Liver (tissue), 8 donors: ENCODE measurements at regions not wholly inside any gene's neighbourhood (a gene's known extent, or its start where the extent isn't known, plus 50 kb on each side); places are given as distances from the start of the nearest gene placed in this dataset.

ENCODE experiments used
- DNase-seq: peaks from one replicate; pipeline ENCODE4 v3.0.0-alpha.2; 2017; ENCODE audit warnings: low spot score
- H3K27ac ChIP-seq, 2 donors: one replicate each; pipeline ENCODE4 v1.7.0; 2013; ENCODE audit warnings: inconsistent platforms in 2 of 2, low read length in 2 of 2, control low read depth in 1 of 2, low read depth in 1 of 2, mild to moderate bottlenecking in 1 of 2
- H3K27me3 ChIP-seq, 4 donors: one replicate each; pipeline versions ENCODE4 v1.6.1 to v1.7.0; 2013; ENCODE audit warnings: low read length in 3 of 4, inconsistent platforms in 1 of 4, mild to moderate bottlenecking in 1 of 4, moderate library complexity in 1 of 4; ENCODE audit not compliant: control insufficient read depth in 4 of 4, insufficient read depth in 4 of 4
- H3K36me3 ChIP-seq, 4 donors: one replicate each; pipeline versions ENCODE4 v1.6.1 to v1.7.0; 2013; ENCODE audit warnings: low read length in 3 of 4, mild to moderate bottlenecking in 3 of 4, low read depth in 1 of 4, moderate library complexity in 1 of 4; ENCODE audit not compliant: control insufficient read depth in 4 of 4, insufficient read depth in 3 of 4
- H3K4me1 ChIP-seq, 4 donors: one replicate each; pipeline versions ENCODE4 v1.6.1 to v1.7.0; 2013; ENCODE audit warnings: low read length in 3 of 4, mild to moderate bottlenecking in 3 of 4, moderate library complexity in 1 of 4; ENCODE audit not compliant: control insufficient read depth in 4 of 4, insufficient read depth in 4 of 4
- H3K4me3 ChIP-seq, 3 donors: one replicate each; pipeline versions ENCODE4 v1.6.1 to v1.7.0; 2013; ENCODE audit warnings: low read length in 3 of 3, control low read depth in 1 of 3, low read depth in 1 of 3, mild to moderate bottlenecking in 1 of 3
- H3K9ac ChIP-seq, 2 donors: one replicate each; pipeline ENCODE4 v1.7.0; 2013; ENCODE audit warnings: low read length in 2 of 2, mild to moderate bottlenecking in 2 of 2, moderate library complexity in 2 of 2, control low read depth in 1 of 2, low read depth in 1 of 2
- H3K9me3 ChIP-seq, 4 donors: one replicate each; pipeline versions ENCODE4 v1.6.1 to v1.7.0; 2013; ENCODE audit warnings: low read length in 3 of 4; ENCODE audit not compliant: control insufficient read depth in 4 of 4
- EGR1 ChIP-seq, 2 donors: IDR thresholded peaks; 2 replicates each; pipeline ENCODE4 v1.6.1; 2016 to 2018; ENCODE audit warnings: antibody characterized with exemption in 2 of 2, low read depth in 2 of 2
- FOXA1 ChIP-seq: IDR thresholded peaks from 2 replicates; pipeline ENCODE4 v1.6.1; 2016; ENCODE audit warnings: antibody characterized with exemption
- FOXA2 ChIP-seq: IDR thresholded peaks from 2 replicates; pipeline ENCODE4 v1.6.1; 2016; ENCODE audit warnings: antibody characterized with exemption
- GABPA ChIP-seq, 2 donors: IDR thresholded peaks in 1 of 2; conservative IDR thresholded peaks in 1 of 2; 2 replicates each; pipeline ENCODE4 v1.6.1; 2016; ENCODE audit warnings: antibody characterized with exemption in 2 of 2, mild to moderate bottlenecking in 1 of 2, moderate library complexity in 1 of 2
- HNF4A ChIP-seq, 2 donors: conservative IDR thresholded peaks; 2 replicates each; pipeline ENCODE4 v1.6.1; 2016; ENCODE audit warnings: antibody characterized with exemption in 2 of 2, mild to moderate bottlenecking in 2 of 2
- HNF4G ChIP-seq: IDR thresholded peaks from 2 replicates; pipeline ENCODE4 v1.6.1; 2016; ENCODE audit warnings: antibody characterized with exemption
- JUND ChIP-seq, 2 donors: IDR thresholded peaks; 2 replicates each; pipeline ENCODE4 v1.6.1; 2016; ENCODE audit warnings: antibody characterized with exemption in 2 of 2
- NR2F2 ChIP-seq: IDR thresholded peaks from 2 replicates; pipeline ENCODE4 v1.6.1; 2016; ENCODE audit warnings: antibody characterized with exemption
- RAD21 ChIP-seq, 2 donors: IDR thresholded peaks; 2 replicates each; pipeline ENCODE4 v1.6.1; 2016; ENCODE audit warnings: antibody characterized with exemption in 2 of 2, mild to moderate bottlenecking in 2 of 2
- RXRA ChIP-seq, 2 donors: IDR thresholded peaks; 2 replicates each; pipeline ENCODE4 v1.6.1; 2017 to 2018; ENCODE audit warnings: antibody characterized with exemption in 2 of 2, mild to moderate bottlenecking in 1 of 2
- SP1 ChIP-seq: IDR thresholded peaks from 2 replicates; pipeline ENCODE4 v1.6.1; 2018; ENCODE audit warnings: antibody characterized with exemption, mild to moderate bottlenecking
- TAF1 ChIP-seq: conservative IDR thresholded peaks from 2 replicates; pipeline ENCODE4 v1.6.1; 2016; ENCODE audit warnings: antibody characterized with exemption, mild to moderate bottlenecking
- YY1 ChIP-seq: IDR thresholded peaks from 2 replicates; pipeline ENCODE4 v1.6.1; 2016; ENCODE audit warnings: antibody characterized with exemption, mild to moderate bottlenecking
- WGBS: extraction: QIAGEN DNeasy Blood & Tissue Kit; methylation state at CpG from one replicate; pipeline ENCODE4 v1.1.7; 2013; 5-methylcytosine and 5-hydroxymethylcytosine counted together
- TF ChIP-seq, protein P1 (sequence below): IDR thresholded peaks from 2 replicates; pipeline ENCODE4 v1.6.1; 2016; ENCODE audit warnings: antibody characterized with exemption
- TF ChIP-seq, protein P2 (sequence below): IDR thresholded peaks from 2 replicates; pipeline ENCODE4 v1.6.1; 2016; ENCODE audit warnings: antibody characterized with exemption, mild to moderate bottlenecking
- TF ChIP-seq, protein P3 (sequence below): IDR thresholded peaks from 2 replicates; pipeline ENCODE4 v1.6.1; 2016; ENCODE audit warnings: antibody characterized with exemption
- TF ChIP-seq, protein P4 (sequence below): IDR thresholded peaks from 2 replicates; pipeline ENCODE4 v1.6.1; 2016; ENCODE audit warnings: antibody characterized with exemption
- TF ChIP-seq, protein P5 (sequence below): fragments of 150-350 bp; IDR thresholded peaks from 2 replicates; pipeline ENCODE4 v1.5.1; 2017; ENCODE audit warnings: improper control_type of control experiment, low read depth, low read length; ENCODE audit not compliant: missing input control
- donor health status: healthy.
- donor health status: healthy.
- donor health status: healthy.
- donor health status: healthy.
- donor health status: healthy.

DNA sequence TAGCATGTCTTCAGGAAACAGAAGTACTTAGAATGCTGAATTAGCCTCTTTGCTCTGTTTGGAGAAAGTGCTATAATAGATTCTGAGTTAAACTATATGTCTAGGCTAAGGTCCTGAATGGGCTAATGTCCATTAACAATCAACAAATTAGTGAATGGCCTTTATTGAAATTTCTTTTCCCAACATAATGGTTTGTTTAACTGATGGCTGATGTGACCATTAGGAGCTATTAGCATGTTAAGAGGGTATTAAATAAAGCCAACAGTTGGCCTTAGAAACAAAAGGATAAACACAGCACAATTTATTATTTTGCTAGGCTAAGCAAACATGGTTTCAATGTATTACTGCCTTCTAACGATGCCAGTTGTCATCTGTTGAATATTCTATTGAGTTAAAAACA lies 234.3 kb upstream of the HS3ST5 start:
- WGBS = 49% methylated on average over 1 of the region's 1 CpG
- Histone ChIP-seq H3K36me3 (no peaks in the 10 kb centered on the region), H3K4me1 (no peaks in the 10 kb centered on the region), H3K9me3 (peaks cover 0 to 2% (median 0%) of the 10 kb centered on the region in 4 donors), H3K4me3 (no peak overlapping the region), H3K27me3 (peaks cover 0 to 4% (median 0%) of the 10 kb centered on the region in 4 donors), H3K9ac (no peak overlapping the region), H3K27ac (no peak overlapping the region)
- TF ChIP-seq FOXA1 = no peak
- TF ChIP-seq HNF4A (conservative IDR thresholded peaks at IDR 0.05) = no peak
- TF ChIP-seq NR2F2 = no peak
- no peak for TF ChIP-seq FOXA2
- TF ChIP-seq SP1 = no peak
- no peak for TF ChIP-seq TAF1
- TF ChIP-seq EGR1 (IDR thresholded peaks at IDR 0.05; ENCODE audit: low read depth in 2 of 2) = no peak
- TF ChIP-seq, protein P1, sequence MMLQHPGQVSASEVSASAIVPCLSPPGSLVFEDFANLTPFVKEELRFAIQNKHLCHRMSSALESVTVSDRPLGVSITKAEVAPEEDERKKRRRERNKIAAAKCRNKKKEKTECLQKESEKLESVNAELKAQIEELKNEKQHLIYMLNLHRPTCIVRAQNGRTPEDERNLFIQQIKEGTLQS = no peak
- no peak for TF ChIP-seq RXRA (IDR thresholded peaks at IDR 0.05)
- TF ChIP-seq JUND (IDR thresholded peaks at IDR 0.05) = no peak
- no peak for TF ChIP-seq HNF4G
- no peak for DNase-seq

DNA sequence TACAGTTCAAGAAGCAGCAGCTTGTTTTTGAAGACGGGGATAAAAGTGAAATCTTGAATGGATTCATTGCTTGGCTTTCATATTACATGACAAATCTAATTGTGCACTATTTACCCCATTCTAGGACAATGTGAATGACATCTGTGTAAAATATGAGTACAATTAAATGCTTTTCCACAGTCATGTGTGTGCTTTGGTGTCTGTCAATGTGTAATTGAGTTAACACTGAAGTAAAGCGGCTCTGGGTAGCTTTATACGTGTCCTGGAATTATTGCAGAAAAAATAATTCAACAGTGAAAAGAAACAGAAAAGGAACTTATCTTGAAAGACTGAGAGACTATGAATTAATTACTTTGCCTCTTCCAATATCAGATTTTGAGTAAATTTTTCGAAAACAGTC lies 233.5 kb upstream of the HS3ST5 start:
- TF ChIP-seq, protein P2, sequence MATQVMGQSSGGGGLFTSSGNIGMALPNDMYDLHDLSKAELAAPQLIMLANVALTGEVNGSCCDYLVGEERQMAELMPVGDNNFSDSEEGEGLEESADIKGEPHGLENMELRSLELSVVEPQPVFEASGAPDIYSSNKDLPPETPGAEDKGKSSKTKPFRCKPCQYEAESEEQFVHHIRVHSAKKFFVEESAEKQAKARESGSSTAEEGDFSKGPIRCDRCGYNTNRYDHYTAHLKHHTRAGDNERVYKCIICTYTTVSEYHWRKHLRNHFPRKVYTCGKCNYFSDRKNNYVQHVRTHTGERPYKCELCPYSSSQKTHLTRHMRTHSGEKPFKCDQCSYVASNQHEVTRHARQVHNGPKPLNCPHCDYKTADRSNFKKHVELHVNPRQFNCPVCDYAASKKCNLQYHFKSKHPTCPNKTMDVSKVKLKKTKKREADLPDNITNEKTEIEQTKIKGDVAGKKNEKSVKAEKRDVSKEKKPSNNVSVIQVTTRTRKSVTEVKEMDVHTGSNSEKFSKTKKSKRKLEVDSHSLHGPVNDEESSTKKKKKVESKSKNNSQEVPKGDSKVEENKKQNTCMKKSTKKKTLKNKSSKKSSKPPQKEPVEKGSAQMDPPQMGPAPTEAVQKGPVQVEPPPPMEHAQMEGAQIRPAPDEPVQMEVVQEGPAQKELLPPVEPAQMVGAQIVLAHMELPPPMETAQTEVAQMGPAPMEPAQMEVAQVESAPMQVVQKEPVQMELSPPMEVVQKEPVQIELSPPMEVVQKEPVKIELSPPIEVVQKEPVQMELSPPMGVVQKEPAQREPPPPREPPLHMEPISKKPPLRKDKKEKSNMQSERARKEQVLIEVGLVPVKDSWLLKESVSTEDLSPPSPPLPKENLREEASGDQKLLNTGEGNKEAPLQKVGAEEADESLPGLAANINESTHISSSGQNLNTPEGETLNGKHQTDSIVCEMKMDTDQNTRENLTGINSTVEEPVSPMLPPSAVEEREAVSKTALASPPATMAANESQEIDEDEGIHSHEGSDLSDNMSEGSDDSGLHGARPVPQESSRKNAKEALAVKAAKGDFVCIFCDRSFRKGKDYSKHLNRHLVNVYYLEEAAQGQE = no peak
- TF ChIP-seq NR2F2 (no peak), GABPA (IDR thresholded peaks at IDR 0.05 in 1 of 2, conservative IDR thresholded peaks at IDR 0.05 in 1 of 2) (no peak), TAF1 (no peak), HNF4G (no peak), RAD21 (IDR thresholded peaks at IDR 0.05) (no peak), FOXA1 (no peak), EGR1 (IDR thresholded peaks at IDR 0.05; ENCODE audit: low read depth in 2 of 2) (no peak), JUND (IDR thresholded peaks at IDR 0.05) (no peak), HNF4A (conservative IDR thresholded peaks at IDR 0.05) (no peak), RXRA (IDR thresholded peaks at IDR 0.05) (no peak), FOXA2 (no peak), SP1 (no peak), YY1 (no peak)
- TF ChIP-seq, protein P3, sequence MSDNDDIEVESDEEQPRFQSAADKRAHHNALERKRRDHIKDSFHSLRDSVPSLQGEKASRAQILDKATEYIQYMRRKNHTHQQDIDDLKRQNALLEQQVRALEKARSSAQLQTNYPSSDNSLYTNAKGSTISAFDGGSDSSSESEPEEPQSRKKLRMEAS = no peak
- TF ChIP-seq, protein P1 = no peak
- TF ChIP-seq, protein P4, sequence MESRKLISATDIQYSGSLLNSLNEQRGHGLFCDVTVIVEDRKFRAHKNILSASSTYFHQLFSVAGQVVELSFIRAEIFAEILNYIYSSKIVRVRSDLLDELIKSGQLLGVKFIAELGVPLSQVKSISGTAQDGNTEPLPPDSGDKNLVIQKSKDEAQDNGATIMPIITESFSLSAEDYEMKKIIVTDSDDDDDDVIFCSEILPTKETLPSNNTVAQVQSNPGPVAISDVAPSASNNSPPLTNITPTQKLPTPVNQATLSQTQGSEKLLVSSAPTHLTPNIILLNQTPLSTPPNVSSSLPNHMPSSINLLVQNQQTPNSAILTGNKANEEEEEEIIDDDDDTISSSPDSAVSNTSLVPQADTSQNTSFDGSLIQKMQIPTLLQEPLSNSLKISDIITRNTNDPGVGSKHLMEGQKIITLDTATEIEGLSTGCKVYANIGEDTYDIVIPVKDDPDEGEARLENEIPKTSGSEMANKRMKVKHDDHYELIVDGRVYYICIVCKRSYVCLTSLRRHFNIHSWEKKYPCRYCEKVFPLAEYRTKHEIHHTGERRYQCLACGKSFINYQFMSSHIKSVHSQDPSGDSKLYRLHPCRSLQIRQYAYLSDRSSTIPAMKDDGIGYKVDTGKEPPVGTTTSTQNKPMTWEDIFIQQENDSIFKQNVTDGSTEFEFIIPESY = no peak
- TF ChIP-seq, protein P5, sequence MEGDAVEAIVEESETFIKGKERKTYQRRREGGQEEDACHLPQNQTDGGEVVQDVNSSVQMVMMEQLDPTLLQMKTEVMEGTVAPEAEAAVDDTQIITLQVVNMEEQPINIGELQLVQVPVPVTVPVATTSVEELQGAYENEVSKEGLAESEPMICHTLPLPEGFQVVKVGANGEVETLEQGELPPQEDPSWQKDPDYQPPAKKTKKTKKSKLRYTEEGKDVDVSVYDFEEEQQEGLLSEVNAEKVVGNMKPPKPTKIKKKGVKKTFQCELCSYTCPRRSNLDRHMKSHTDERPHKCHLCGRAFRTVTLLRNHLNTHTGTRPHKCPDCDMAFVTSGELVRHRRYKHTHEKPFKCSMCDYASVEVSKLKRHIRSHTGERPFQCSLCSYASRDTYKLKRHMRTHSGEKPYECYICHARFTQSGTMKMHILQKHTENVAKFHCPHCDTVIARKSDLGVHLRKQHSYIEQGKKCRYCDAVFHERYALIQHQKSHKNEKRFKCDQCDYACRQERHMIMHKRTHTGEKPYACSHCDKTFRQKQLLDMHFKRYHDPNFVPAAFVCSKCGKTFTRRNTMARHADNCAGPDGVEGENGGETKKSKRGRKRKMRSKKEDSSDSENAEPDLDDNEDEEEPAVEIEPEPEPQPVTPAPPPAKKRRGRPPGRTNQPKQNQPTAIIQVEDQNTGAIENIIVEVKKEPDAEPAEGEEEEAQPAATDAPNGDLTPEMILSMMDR = no peak

More for the DNA sequence above, 233.5 kb upstream of the HS3ST5 start:
- no peak overlapping the region for H3K4me3 ChIP-seq
- H3K4me1 ChIP-seq = no peaks in the 10 kb centered on the region
- 71% methylated on average over 4 of the region's 4 CpGs for WGBS
- peaks cover 0 to 4% (median 0%) of the 10 kb centered on the region in 4 donors for H3K27me3 ChIP-seq
- H3K27ac ChIP-seq = no peak overlapping the region
- H3K9me3 ChIP-seq = no peaks in the 10 kb centered on the region
- no peak for DNase-seq
- no peak overlapping the region for H3K9ac ChIP-seq
- no peaks in the 10 kb centered on the region for H3K36me3 ChIP-seq
